SK-N-SH (cell line): ENCODE measurements at regions not wholly inside any gene's neighbourhood (a gene's known extent, or its start where the extent isn't known, plus 50 kb on each side); places are given as distances from the start of the nearest gene placed in this dataset.

Experiments
- CTCF ChIP-seq: fragments of 200-600 bp; sonication (generic); IDR thresholded peaks from 2 replicates; pipeline ENCODE4 v1.6.1; 2017; ENCODE audit warnings: antibody characterized with exemption, mild to moderate bottlenecking, moderate library complexity
- ELF1 ChIP-seq: IDR thresholded peaks from 2 replicates; pipeline ENCODE4 v1.4.0; 2012
- EZH2phosphoT487 ChIP-seq: fragments of 200-600 bp; sonication (generic); IDR thresholded peaks from 2 replicates; pipeline ENCODE4 v1.6.1; 2017; ENCODE audit warnings: low read depth, mixed run types, mild to moderate bottlenecking, antibody characterized with exemption, moderate library complexity, borderline replicate concordance
- FOXJ3 ChIP-seq: sonication (generic); formaldehyde crosslinking; IDR thresholded peaks from 2 replicates; pipeline ENCODE4 v1.5.1; 2020; ENCODE audit warnings: mild to moderate bottlenecking, missing genetic modification reagents
- JUND ChIP-seq: IDR thresholded peaks from 2 replicates; pipeline ENCODE4 v1.4.0; 2012
- MAX ChIP-seq: IDR thresholded peaks from 2 replicates; pipeline ENCODE4 v1.4.0; 2012; ENCODE audit warnings: low read depth
- POLR2AphosphoS5 ChIP-seq: IDR thresholded peaks from 2 replicates; pipeline ENCODE4 v1.6.1; 2012; ENCODE audit warnings: low read depth, low read length
- REST ChIP-seq: IDR thresholded peaks from 2 replicates; pipeline ENCODE4 v1.6.1; 2012; ENCODE audit warnings: mild to moderate bottlenecking, low read depth, low read length, moderate library complexity
- SIN3A ChIP-seq: IDR thresholded peaks from 2 replicates; pipeline ENCODE4 v1.6.1; 2012; ENCODE audit warnings: low read depth, mild to moderate bottlenecking, low read length, moderate library complexity, borderline replicate concordance
- SMC3 ChIP-seq: IDR thresholded peaks from 2 replicates; pipeline ENCODE4 v1.6.1; 2012; ENCODE audit warnings: low read depth, low read length, improper control_type of control experiment
- TAF1 ChIP-seq: IDR thresholded peaks from 2 replicates; pipeline ENCODE4 v1.6.1; 2012; ENCODE audit warnings: low read depth, mild to moderate bottlenecking, low read length, moderate library complexity, borderline replicate concordance
- TCF12 ChIP-seq: IDR thresholded peaks from 2 replicates; pipeline ENCODE4 v1.4.0; 2012
- USF2 ChIP-seq: fragments of 150-350 bp; IDR thresholded peaks from 2 replicates; pipeline ENCODE4 v1.6.1; 2017; ENCODE audit warnings: antibody characterized with exemption, low read length, low read depth, borderline replicate concordance

- TF ChIP-seq CTCF (no peak), EZH2phosphoT487 (no peak), TAF1 (no peak), SIN3A (no peak), POLR2AphosphoS5 (no peak), MAX (no peak), SMC3 (no peak), REST (no peak), FOXJ3 (CRISPR knock-in tag) (no peak), ELF1 (no peak), JUND (no peak), USF2 (no peak), TCF12 (no peak)
Measured at GRCh38 chr2:205915130-205915524, 170.8 kb downstream of the INO80D start.
